Gastrocnemius medialis (tissue), 4 donors: ENCODE measurements at regions not wholly inside any gene's neighbourhood (a gene's known extent, or its start where the extent isn't known, plus 50 kb on each side); places are given as distances from the start of the nearest gene placed in this dataset.

ENCODE experiments used
- POLR2A ChIP-seq, 2 donors: fragments of 450-650 bp; IDR thresholded peaks; one replicate each; pipeline ENCODE4 v1.6.1; 2017; ENCODE audit warnings: antibody characterized with exemption in 2 of 2, mild to moderate bottlenecking in 2 of 2, moderate library complexity in 2 of 2
- TF ChIP-seq, protein P1 (sequence below), 5 experiments: fragments of 450-650 bp in 3 of 5; fragments of 200-600 bp in 2 of 5; sonication (generic) in 2 of 5; IDR thresholded peaks in 4 of 5; conservative IDR thresholded peaks in 1 of 5; 1 replicate in 4 of 5; 2 replicates in 1 of 5; pipeline ENCODE4 v1.5.1; 2016 to 2019; ENCODE audit warnings: antibody characterized with exemption in 5 of 5, mild to moderate bottlenecking in 3 of 5, moderate library complexity in 3 of 5

DNA sequence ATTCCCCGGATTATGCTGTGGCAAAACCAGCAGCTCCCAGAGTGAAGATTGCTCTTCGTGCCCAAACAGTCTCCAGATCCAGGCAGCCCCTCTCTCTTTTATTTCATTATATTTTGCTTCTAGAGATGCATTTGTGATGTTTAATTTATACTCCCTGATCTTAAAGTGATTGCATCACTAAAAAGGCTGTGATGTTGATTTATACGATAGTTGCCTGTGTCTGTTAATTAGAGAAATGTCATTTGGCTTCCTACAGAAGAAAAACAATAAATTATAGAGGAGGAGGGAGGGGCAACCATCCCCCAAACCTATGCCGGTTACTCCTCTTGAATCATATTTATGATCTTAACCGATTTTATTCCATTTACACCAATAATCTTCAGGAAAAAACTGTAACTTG is 615.3 kb downstream of the TOX3 start:
- TF ChIP-seq, protein P1, sequence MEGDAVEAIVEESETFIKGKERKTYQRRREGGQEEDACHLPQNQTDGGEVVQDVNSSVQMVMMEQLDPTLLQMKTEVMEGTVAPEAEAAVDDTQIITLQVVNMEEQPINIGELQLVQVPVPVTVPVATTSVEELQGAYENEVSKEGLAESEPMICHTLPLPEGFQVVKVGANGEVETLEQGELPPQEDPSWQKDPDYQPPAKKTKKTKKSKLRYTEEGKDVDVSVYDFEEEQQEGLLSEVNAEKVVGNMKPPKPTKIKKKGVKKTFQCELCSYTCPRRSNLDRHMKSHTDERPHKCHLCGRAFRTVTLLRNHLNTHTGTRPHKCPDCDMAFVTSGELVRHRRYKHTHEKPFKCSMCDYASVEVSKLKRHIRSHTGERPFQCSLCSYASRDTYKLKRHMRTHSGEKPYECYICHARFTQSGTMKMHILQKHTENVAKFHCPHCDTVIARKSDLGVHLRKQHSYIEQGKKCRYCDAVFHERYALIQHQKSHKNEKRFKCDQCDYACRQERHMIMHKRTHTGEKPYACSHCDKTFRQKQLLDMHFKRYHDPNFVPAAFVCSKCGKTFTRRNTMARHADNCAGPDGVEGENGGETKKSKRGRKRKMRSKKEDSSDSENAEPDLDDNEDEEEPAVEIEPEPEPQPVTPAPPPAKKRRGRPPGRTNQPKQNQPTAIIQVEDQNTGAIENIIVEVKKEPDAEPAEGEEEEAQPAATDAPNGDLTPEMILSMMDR (IDR thresholded peaks at IDR 0.05 in 4 of 5, conservative IDR thresholded peaks at IDR 0.05 in 1 of 5) = no peak
- no peak for TF ChIP-seq POLR2A (IDR thresholded peaks at IDR 0.05)
